Smooth muscle cell of the brain vasculature (primary cell): ENCODE measurements at regions not wholly inside any gene's neighbourhood (a gene's known extent, or its start where the extent isn't known, plus 50 kb on each side); places are given as distances from the start of the nearest gene placed in this dataset.

ENCODE experiments used
- DNase-seq: peaks from one replicate; pipeline ENCODE4 v3.0.0-alpha.2; 2012; ENCODE audit warnings: low read depth, low spot score

DNA sequence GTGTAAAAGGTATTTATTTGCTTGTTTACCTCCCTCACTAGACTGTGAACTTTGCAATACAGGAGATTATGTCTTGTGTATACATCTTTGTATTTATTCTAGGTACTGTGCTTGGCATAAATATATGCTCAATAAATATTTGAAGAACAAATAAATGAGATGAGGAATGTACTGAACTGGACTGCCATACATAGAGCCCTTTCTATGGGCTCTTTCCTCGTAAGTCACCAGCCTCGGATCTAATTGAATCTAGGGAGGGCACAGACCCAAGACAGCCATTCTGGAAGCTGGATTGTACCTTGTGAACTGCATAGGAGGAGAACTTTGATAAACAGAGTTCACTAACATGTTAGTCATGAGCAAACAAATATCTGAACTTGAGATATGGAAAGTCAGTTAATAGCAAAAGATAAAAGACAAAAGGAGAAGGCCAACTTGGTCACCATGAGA, 503.9 kb downstream of the INSC start:
- DNase-seq, result no peak

DNA sequence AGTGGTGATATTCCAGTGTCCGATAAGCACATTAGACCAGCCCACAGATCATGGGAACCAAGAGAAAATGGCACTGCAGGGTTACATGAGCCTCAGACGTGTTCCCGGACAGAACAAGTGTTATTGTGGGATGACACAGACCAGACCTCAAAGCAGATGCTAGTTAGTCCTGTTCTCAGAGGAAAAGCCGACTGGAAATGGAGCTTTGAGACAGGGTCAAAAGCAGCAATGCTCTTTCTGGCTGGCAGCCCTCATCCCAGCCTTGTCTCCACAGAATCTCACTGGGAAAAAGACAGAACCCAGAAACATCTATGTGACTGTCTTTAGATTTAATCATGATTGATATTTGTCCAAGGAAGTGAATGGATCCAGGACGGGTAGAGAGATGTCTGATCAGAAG, 506.8 kb downstream of the INSC start:
- no peak for DNase-seq

DNA sequence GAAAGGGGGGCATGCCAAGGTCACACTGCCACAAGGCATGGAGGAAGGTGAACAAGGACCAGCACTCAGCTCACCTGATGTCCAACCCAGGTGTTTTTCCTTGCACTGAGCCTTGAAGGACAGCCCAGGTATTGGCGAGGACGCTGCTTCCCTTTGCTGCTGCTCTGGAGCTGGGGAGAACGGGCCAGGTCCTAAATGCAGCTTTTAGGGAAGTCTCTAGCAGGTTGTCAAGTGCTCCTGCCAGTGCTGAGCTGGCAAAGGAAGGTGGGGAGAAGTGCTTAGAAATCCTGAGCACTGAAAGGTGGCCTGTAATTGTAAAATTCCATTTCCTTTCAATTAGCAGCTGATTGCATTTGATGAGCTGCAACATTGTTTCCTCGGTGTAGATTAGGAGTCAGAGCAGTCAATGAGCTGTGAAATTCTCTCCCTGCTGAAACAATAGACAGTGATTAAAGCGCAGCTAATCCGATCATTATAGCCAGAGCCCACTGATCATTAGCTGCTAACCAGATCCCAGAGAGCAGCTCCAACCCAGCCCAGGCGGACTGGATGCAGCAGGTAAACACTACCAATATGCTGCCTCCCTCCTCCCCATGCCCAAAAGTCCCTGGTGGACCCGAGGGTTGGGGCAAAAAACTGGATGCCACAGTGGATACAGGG, 507.6 kb downstream of the INSC start:
- no peak for DNase-seq

DNA sequence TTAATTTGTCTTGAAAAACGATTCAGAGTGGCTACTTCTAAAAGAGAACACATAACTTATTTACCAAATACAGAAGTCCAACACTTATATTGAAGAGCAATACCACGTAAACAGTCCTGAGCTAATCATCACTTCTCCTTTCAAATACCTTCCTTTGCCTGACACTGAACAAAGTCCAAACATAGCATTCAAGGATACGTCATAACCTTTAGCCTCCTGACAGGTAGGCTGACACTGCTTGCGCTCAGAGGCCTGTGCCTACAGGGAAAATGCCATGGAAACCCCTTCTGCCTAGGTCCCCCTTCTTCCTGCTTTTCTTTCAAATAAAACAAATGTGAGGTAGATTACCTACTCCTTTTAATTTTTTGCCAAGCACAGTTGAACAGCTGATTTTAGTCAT, 510.0 kb downstream of the INSC start:
- no peak for DNase-seq

DNA sequence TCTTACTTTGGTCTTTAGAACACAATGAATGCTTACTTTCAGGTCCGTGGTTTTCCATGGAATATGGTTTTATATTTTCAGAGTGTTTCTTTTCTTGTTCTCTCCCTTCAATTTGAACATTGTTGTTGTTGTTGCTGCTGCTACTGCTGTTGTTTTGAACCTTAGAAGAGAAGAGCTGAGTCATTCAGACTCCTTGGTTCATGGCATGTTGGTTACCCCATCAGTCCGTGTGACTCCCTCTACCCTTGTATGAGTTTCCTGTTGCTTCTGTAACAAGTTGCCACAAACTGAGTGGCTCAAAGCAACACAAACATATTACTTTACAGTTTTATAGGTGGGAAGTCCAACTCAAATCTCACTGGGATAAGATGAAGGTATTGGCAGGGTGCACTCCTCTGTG, 511.0 kb downstream of the INSC start:
- no peak for DNase-seq

DNA sequence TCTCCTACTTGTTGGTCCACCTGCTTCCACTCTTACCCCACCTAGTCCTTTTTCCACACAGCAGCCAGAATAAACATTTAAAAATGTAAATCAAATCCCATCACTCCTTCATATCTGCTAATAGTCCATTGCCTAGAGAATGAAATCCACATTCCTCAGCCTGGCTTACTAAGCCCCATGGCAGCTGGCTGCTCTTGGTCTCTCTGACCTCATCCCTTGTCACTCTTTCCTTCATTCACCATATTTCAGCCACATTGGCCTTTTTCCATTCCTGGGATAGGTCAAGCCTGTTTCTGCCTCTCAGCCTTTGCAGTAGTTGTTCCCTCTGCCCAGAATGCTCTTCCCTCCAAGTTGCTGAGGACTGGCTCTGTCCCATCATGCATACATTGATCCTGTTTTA, 512.8 kb downstream of the INSC start:
- DNase-seq, result no peak

DNA sequence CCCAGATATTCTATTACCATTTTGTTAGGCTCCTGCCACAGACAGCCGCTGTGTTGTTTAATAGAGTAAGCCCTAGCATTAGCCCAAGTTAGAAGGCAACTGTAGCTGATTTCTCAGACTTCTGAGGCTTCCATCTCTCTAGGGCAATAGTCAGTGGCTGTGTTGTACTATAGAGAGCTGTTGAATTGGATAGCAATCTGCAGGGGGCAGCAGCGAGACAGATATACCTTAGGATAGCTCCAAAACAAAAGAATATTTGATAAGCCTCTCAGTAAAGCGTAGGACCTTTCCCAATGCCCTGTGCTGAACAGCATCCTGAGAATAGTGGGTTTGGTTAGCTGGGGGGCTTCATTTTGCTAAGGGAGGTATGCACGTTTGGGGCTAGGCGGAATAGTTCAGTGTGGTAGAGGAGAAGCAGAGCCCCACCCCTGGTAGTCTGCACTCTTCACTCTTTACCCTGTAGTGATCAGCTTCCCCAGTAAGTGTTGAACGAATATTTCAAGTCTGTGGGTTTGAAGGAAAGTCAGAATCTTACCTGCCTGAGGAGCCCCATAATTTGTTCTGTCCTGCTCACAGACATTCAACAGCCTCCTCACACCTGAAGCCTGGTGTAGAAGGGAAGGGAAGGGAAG, 515.1 kb downstream of the INSC start:
- DNase-seq, result no peak

DNA sequence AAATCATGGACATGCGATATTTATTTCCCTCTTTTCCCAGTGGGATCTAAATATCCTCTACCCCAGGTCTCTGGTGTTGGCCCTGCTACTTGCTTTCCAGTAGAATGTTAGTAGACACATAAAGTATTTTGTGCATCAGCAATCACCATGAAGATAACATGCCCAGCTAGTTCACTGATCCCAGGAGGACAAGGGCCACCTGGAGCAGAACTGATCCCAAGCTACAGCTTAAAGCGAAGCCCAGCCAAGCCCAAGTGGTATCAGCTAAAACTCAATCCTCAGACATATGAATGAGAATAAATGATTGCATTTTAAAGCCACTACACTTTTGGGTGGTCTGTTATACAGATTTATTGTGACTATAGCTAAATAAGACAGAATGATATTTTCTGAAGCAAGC, 516.2 kb downstream of the INSC start:
- DNase-seq, result no peak

DNA sequence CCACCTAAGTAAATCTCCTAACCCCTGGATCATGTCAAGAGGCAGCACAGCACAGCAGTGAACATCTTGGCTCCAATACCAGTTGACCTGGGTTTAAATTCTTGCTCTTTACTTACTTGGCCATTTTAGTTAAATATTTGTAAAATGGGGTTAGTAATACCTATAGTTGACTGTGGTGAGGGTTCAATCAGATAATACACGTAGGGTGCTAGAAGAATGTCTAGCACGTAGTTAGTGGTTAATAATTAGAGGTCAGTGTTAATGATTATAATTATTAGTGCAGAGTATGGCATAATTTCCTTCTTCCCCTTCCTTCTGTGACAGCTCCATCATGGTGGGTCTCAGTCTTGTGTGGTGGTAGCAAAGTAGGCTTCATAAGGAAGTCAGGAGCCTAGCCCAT, 520.8 kb downstream of the INSC start:
- no peak for DNase-seq

DNA sequence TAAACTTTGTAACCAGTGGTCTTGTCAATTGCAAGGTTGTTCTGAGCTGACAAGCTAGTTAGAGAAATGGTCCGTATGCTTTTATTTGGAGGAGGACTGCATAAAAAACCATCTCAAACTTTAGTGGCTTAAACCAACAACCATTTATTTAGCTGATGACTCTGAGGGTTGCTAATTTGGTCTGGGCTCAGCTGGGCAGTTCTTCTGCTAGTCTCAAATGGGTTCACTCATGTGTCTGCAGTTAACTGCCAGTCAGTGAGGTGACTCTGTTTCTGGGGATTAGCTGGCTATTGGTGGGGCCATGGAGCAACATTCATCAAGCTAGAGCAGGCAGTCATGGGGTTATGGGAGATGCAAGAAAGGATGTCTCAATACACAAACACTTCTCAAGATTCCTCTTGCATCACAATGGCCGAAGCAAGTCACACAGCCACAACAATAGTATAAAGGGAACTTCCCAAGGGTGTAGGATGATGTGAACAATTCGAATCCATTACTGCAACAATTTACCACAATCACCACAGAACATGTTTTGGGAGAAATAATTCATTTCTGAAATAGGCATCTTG, 521.9 kb downstream of the INSC start:
- no peak for DNase-seq

DNA sequence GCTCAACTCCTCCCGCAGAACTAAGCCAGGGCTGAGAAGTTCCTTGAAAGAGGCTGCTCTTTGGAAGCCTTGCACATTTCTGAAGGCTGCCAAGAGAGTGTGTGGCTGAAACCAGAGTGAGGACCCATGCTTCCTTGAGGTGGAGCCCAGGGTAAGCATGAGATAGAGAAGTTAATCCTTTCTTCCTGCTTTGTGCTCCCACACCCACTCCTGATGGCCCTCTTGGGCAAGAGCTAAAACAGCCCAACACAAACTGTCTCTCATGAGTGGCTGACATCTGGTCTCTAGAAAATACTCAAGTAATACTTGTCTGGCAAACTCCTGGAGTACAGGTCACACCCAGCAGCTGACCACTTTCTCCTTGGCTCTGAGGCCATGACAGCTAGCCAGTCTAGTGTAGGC, 523.7 kb downstream of the INSC start:
- no peak for DNase-seq

DNA sequence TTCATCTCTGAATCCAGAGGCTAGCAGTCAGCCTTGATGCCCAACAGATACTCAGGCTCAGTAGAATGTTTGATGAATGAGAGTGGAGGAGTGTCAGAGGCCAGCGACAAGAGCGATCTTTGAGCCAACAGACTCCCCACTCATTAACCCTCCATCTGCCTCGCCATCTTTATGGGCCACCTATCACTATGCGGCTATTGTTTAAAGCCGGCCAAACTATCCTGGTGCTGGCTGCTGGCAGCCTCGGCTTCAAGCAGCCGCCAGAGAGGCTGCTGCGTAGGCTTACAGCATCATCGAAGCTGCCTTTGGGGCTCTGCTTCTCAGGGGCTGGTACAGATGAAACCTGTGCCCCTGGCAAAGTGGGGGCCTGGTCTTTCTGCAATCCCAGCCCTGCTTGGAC, 525.6 kb downstream of the INSC start:
- DNase-seq, result no peak

DNA sequence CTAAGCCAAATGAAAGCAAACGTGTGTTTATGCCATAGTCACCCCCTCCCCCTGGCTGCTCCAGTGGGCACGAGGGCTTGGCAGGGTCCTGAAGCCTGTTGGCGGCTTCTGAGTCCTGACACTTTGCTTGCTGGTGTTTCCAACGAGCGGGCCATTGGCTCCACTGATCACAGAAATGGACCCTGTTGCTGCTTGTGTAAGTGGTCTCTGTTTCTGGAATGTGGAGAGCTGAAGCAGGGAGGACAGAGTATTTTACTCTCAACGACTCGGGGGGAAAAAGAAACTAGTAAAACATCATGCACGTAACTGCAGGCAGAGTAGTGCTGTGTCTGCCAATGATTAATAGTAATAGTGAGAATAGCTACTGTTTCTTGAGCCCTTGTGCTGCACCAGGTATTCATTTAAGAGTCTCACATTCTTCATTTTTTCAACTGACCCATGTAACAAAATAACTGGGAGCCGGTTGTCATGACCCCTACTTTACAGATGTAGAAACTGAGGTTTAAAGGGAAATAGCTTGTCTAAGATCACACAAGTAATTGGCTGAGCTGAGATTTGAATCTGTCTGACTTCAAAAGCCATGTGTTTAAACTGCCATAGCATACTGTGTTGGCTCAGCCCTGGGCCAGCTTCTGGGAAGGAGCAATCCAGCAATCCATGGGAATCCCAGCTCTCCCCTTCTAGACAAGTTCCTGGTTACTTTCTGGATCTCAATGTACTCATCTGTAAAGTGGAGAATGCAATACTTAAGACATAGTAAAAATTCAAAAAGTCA, 526.7 kb downstream of the INSC start:
- no peak for DNase-seq

DNA sequence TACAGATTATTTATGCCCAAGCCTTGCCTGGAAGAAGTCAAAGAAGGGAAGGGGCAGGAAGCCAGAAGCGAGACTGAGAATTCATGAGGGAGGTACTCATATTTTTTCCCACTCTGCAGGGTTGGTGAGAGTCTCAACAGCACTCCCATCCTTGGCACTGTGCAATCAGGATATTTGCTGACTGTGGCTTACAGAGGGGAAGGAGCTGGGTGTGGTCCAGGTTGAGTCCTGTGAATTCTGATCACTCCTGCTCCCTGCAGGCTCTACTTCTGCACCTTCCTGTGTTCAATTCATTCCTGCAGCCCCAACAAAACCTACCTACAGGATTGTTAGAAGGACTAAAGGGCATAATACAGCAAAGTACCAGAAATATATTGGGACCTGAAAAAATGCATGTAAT, 530.5 kb downstream of the INSC start:
- DNase-seq, result no peak

DNA sequence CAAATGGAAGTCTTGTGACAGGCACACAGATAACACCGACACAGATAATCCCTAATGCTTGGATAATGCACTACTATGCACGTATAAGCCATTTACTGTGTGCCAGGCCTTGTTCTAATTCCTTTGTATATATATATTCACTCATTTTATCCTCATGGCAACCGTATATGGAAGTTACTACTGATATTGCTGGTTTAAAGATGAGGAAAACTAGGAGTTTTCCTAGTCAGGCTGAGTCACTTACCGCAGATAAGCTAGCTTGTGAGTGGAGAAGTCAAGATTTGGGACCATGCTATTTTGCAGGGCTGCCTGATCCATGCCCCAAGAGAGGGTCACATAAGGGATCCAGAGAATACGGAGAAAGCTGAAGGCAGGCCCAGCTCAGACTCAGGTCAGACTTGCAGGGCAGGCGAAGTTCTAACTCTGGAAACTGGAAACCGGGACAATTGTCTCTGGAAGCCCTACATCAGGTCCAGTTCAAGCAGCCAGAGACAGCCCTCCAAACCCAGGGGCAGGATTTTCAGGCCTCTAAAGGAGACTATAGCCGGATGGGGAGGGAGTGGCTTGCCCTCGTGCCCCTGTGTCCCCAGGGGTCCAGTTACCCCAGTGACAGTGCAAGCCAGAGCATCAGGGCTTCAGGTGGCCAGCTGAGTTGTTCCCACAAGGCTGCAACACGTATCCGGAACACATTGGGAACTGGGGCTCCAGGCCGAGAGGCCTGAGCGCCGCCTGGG, 534.8 kb downstream of the INSC start:
- no peak for DNase-seq

DNA sequence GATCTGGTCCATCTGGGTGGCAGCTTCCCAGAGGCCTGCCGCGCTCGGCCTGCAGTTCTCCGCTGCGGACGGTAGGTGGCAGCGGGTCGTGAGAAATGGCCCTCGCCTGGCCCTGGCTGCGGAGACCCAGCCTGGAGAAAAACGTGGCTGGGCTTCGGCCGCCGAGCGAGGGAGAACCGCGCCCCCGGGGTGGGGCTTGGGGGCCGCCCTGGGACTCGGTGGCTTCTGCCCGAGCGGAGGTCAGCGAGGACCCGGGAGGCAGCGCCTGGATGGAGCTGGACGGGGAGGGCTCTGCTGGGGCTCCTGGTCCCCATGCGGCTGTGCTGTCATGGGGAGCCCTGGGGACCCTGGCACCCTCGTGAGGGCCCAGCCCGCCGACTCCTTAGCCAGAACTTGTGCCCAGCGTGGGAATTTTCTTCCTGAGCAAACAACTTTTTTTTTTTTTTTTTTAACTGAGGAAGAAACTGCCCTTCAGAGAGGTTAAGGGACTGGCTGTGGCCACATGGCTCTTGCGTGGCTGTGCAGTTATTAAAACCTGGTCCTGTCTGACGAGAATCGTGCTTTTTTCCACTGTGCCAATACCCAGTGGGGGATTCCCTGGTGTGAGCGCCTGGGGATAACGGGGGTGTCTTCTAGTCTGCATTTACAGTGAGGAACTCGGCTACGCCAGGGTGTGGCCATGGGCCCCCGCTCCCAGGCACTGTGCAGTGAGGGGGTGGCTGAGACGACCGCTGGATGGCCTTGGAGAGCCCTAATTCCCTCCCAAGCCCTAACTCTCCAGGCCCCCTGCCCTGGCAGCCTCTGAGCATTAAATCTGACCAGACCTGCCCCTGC, 535.6 kb downstream of the INSC start:
- DNase-seq, result peak; percentile 85

DNA sequence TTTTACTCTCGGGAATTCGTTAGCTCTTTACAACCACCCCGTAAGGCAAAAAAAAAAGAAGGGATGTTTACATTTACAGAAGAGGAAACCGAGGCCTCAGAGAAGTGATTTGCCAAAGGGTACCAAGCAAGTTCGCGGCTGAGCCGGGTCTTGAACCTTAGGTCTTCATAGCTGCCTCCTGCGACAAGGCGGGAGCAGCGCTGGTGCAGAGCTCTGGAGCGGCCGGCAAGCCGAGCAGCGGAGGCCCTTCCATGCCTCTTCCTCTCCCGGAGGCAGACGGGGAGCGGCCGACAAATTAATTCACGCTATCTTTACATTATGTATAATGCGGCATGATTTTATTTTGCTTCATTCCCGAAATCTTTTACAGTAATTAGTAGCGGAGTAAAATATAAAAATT, 536.3 kb downstream of the INSC start:
- DNase-seq, result no peak

DNA sequence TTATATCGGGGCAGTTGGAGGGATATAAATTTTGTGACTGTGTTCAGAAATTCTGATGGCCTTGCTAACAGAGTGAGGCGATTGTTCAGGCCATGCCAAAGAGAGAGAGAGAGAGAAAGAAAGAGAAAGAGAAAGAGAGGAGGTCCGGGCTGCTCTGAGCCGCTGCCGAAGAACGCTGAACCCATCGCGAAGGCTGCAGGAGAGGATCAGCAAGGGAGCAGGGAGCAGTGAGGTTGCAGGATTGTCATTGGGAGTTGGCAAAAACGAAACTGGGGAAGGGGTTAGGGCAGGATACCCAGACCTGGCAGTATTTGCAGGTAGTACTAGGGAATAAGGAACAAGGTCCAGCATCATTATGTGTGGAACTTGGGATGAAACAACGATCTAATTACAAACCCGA, 537.1 kb downstream of the INSC start:
- DNase-seq, result no peak

DNA sequence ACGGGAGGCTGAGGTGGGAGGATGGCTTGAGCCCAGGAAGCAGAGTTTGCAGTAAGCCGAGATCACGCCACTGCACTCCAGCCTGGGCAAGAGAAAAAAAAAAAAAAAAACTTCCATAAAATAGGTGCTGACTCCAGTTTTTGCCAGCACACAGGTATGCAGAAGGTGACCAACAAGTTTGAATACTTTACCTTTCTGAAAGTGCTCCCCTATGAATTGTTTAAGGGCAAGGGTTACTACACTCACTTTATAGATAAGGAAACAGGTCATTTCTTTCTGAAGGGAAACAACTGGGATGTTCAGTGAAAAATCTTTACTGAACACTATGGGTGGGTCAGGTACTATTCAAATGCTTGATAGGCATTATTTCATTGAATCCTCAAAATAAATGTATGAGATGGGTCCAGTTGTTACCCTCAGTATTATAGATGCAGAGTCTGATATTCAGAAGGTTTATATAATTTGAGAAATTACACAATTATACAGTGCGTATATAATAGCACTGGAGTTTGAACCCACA, 538.5 kb downstream of the INSC start:
- DNase-seq, result no peak

DNA sequence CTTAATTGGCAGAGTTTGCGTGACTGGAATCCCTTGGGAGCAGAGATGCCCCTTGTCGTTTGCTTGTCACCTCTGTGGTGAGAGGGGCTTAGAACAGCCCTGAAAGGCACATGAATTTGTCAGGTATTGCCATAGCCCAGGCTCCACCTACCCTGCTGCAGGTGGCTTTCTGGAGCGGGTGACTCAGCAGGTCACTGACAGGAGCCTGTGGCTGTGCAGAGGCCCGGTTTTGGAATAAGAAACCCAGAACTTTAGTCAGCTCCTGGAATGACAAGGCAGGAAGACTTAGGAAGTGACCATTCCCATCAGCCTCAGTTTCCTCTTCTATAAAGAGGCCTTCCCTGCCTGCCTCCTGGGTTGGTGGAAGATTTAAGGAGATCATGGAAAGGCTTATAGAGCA, 539.7 kb downstream of the INSC start:
- no peak for DNase-seq

DNA sequence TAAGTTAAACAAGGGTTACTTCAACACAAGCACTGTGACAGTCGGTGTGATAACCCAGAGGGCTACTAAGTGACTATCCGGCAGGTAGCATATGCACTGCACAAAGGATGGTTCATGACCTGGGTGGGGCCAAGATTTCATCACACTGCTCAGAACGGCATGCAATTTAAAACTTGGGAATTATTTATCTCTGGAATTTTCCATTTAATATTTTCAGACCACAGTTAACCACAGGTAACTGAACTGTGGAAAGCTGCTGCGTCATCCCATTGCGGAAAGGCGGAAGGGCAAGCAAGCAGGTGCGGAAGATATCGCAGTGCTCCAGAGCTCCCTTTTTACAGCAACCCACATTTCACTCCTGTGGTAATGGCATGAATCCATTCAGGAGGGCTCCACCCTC, 540.8 kb downstream of the INSC start:
- DNase-seq, result no peak
